22Rv1 (cell line): ENCODE measurements at regions not wholly inside any gene's neighbourhood (a gene's known extent, or its start where the extent isn't known, plus 50 kb on each side); places are given as distances from the start of the nearest gene placed in this dataset.
"Not testable (repeated sequence)": the region's sequence is repeated elsewhere in the genome, so short reads cannot be mapped to it uniquely, and the experiment has no call there.

Experiments
- CTCF ChIP-seq: fragments of 450-650 bp; IDR thresholded peaks from 2 replicates; pipeline ENCODE4 v1.5.1; 2017; ENCODE audit warnings: mild to moderate bottlenecking
- ZFX ChIP-seq: fragments of 450-650 bp; IDR thresholded peaks from 2 replicates; pipeline ENCODE4 v1.6.1; 2017; ENCODE audit warnings: antibody characterized with exemption, borderline replicate concordance

DNA sequence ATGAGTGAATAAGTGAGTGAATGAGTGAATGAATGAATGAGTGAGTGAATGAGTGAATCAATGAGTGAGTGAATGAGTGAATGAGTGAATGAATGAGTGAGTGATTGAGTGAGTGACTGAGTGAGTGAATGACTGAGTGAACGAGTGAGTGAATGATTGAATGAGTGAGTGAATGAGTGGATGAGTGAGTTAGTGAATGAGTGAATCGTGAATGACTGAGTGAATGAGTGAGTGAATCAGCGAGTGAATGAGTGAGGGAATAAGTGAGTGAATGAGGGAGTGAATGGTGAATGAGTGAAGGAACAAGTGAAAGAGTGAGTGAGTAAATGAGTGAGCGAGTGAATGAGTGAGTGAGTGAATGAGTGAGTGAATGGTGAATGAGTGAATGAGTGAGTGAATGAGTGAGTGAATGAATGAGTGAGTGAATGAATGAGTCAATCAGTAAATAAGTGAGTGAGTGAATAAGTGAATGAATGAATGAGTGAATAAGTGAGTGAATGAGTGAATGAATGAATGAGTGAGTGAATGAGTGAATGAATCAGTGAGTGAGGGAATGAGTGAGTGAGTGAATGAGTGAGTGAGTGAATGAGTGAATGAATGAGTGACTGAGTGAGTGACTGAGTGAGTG, 135.7 kb upstream of the ZNF469 start:
- not testable (repeated sequence) for TF ChIP-seq CTCF, ZFX
